ENCODE measurements at regions not wholly inside any gene's neighbourhood (a gene's known extent, or its start where the extent isn't known, plus 50 kb on each side); places are given as distances from the start of the nearest gene placed in this dataset.

DNA sequence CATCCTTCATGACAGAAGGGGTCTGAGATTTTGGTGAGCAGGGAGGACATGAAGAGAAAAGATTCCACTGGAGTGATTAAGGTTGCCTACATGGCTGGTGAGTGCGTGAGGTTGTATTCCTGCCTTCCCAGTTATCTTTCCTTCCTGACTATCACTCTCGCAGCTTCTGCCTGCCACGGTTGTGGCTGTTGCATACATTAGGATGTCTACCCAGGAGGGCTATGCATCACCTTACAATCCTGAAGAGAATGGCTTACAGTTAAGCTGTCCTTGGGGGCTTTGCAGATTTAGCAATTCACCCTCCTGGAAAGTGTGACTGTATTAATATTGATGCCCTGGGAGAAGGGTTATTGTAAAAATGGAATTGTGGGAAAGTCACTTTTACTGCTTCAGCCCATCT, 571.0 kb downstream of the TSN start:
- Histone ChIP-seq H3K36me3 (ENCODE audit: control insufficient read depth, insufficient read depth, low read length) (no peaks in the 10 kb centered on the region), H3K4me3 (ENCODE audit: low read depth, low read length) (no peak overlapping the region), H3K27me3 (ENCODE audit: control insufficient read depth, insufficient read depth, low read length) (no peaks in the 10 kb centered on the region)
- TF ChIP-seq, protein P1, sequence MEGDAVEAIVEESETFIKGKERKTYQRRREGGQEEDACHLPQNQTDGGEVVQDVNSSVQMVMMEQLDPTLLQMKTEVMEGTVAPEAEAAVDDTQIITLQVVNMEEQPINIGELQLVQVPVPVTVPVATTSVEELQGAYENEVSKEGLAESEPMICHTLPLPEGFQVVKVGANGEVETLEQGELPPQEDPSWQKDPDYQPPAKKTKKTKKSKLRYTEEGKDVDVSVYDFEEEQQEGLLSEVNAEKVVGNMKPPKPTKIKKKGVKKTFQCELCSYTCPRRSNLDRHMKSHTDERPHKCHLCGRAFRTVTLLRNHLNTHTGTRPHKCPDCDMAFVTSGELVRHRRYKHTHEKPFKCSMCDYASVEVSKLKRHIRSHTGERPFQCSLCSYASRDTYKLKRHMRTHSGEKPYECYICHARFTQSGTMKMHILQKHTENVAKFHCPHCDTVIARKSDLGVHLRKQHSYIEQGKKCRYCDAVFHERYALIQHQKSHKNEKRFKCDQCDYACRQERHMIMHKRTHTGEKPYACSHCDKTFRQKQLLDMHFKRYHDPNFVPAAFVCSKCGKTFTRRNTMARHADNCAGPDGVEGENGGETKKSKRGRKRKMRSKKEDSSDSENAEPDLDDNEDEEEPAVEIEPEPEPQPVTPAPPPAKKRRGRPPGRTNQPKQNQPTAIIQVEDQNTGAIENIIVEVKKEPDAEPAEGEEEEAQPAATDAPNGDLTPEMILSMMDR (IDR thresholded peaks at IDR 0.05; ENCODE audit: insufficient read depth, low read length, poor library complexity, severe bottlenecking), result no peak
- no peak for DNase-seq (ENCODE audit: low read depth)

- no peaks in the 10 kb centered on the region for H3K27me3 ChIP-seq (ENCODE audit: control insufficient read depth, insufficient read depth, low read length)
Measured at GRCh38 chr2:122328816-122329215, 573.4 kb downstream of the TSN start.

GRCh38 chr2:122329278-122329677, 573.8 kb downstream of the TSN start:
- Histone ChIP-seq H3K27me3 (ENCODE audit: control insufficient read depth, insufficient read depth, low read length) (no peaks in the 10 kb centered on the region), H3K36me3 (ENCODE audit: control insufficient read depth, insufficient read depth, low read length) (no peaks in the 10 kb centered on the region), H3K4me3 (ENCODE audit: low read depth, low read length) (no peak overlapping the region)
- no peak for DNase-seq (ENCODE audit: low read depth)
- TF ChIP-seq, protein P1 (IDR thresholded peaks at IDR 0.05; ENCODE audit: insufficient read depth, low read length, poor library complexity, severe bottlenecking), result no peak

More at GRCh38 chr2:122328816-122329215, 573.4 kb downstream of the TSN start:
- TF ChIP-seq, protein P1 (IDR thresholded peaks at IDR 0.05; ENCODE audit: insufficient read depth, low read length, poor library complexity, severe bottlenecking), result no peak
- no peak for DNase-seq (ENCODE audit: low read depth)
- no peaks in the 10 kb centered on the region for H3K36me3 ChIP-seq (ENCODE audit: control insufficient read depth, insufficient read depth, low read length)
- no peak overlapping the region for H3K4me3 ChIP-seq (ENCODE audit: low read depth, low read length)

GRCh38 chr2:122333932-122334331, 578.5 kb downstream of the TSN start:
- Histone ChIP-seq H3K4me3 (ENCODE audit: low read depth, low read length) (no peak overlapping the region), H3K36me3 (ENCODE audit: control insufficient read depth, insufficient read depth, low read length) (no peaks in the 10 kb centered on the region), H3K27me3 (ENCODE audit: control insufficient read depth, insufficient read depth, low read length) (no peaks in the 10 kb centered on the region)
- DNase-seq (ENCODE audit: low read depth), result no peak
- TF ChIP-seq, protein P1 (IDR thresholded peaks at IDR 0.05; ENCODE audit: insufficient read depth, low read length, poor library complexity, severe bottlenecking), result no peak

DNA sequence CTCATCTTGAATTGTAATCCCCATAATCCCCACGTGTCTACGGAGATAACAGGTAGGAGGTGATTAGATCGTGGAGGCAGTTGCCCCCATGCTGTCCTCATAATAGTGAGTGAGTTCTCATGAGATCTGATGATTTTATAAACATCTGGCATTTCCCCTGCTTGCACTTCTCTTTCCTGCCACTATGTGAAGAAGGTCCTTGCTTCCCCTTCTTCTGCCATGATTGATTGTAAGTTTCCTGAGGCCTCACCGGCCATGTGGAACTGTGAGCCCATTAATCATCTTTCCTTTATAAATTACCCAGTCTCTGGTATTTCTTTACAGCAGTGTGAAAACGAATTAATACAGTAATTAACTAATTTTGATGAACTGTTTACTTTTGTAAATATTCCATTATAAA, 582.5 kb downstream of the TSN start:
- Histone ChIP-seq H3K4me3 (ENCODE audit: low read depth, low read length) (no peak overlapping the region), H3K27me3 (ENCODE audit: control insufficient read depth, insufficient read depth, low read length) (no peaks in the 10 kb centered on the region), H3K36me3 (ENCODE audit: control insufficient read depth, insufficient read depth, low read length) (no peaks in the 10 kb centered on the region)
- TF ChIP-seq, protein P1 (IDR thresholded peaks at IDR 0.05; ENCODE audit: insufficient read depth, low read length, poor library complexity, severe bottlenecking), result no peak
- no peak for DNase-seq (ENCODE audit: low read depth)

GRCh38 chr2:122340246-122340645, 584.8 kb downstream of the TSN start:
- TF ChIP-seq, protein P1 (IDR thresholded peaks at IDR 0.05; ENCODE audit: insufficient read depth, low read length, poor library complexity, severe bottlenecking), result no peak
- Histone ChIP-seq H3K36me3 (ENCODE audit: control insufficient read depth, insufficient read depth, low read length) (no peaks in the 10 kb centered on the region), H3K4me3 (ENCODE audit: low read depth, low read length) (no peak overlapping the region)

More at GRCh38 chr2:122340246-122340645, 584.8 kb downstream of the TSN start:
- no peaks in the 10 kb centered on the region for H3K27me3 ChIP-seq (ENCODE audit: control insufficient read depth, insufficient read depth, low read length)
- DNase-seq (ENCODE audit: low read depth), result no peak
